ENCODE measurements at regions not wholly inside any gene's neighbourhood (a gene's known extent, or its start where the extent isn't known, plus 50 kb on each side); places are given as distances from the start of the nearest gene placed in this dataset.

GRCh38 chr20:60272790-60273189 lies 314.6 kb downstream of the CDH26 start:
- TF ChIP-seq, protein P1, sequence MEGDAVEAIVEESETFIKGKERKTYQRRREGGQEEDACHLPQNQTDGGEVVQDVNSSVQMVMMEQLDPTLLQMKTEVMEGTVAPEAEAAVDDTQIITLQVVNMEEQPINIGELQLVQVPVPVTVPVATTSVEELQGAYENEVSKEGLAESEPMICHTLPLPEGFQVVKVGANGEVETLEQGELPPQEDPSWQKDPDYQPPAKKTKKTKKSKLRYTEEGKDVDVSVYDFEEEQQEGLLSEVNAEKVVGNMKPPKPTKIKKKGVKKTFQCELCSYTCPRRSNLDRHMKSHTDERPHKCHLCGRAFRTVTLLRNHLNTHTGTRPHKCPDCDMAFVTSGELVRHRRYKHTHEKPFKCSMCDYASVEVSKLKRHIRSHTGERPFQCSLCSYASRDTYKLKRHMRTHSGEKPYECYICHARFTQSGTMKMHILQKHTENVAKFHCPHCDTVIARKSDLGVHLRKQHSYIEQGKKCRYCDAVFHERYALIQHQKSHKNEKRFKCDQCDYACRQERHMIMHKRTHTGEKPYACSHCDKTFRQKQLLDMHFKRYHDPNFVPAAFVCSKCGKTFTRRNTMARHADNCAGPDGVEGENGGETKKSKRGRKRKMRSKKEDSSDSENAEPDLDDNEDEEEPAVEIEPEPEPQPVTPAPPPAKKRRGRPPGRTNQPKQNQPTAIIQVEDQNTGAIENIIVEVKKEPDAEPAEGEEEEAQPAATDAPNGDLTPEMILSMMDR (conservative IDR thresholded peaks at IDR 0.05; ENCODE audit: low read depth, low read length) = no peak
- H3K4me3 ChIP-seq (ENCODE audit: low read depth, low read length) = no peak overlapping the region
- no peak for DNase-seq (ENCODE audit: low read depth)

DNA sequence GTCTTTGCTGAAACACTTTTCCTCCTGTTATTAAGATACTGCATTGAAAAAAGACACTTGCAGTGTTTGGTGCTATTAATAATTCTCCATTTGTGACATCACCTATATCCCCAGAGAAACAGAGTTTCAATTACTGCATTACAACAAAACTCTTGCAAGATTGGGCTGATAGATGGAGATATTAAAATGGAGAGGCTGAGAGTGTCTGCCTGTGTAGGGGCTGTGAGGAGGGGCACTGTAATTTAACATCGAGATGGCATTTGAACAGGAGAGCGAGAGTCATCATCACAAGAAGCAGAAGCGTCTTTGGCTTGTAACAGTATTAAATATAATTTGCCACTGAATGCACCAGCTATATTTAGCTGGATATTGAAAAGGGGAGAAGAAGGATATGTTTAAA lies 316.5 kb downstream of the CDH26 start:
- no peak for DNase-seq (ENCODE audit: low read depth)
- TF ChIP-seq, protein P1 (conservative IDR thresholded peaks at IDR 0.05; ENCODE audit: low read depth, low read length) = no peak
- H3K4me3 ChIP-seq (ENCODE audit: low read depth, low read length) = no peak overlapping the region

- no peak overlapping the region for H3K4me3 ChIP-seq (ENCODE audit: low read depth, low read length)
- DNase-seq (ENCODE audit: low read depth) = no peak
- TF ChIP-seq, protein P1 (conservative IDR thresholded peaks at IDR 0.05; ENCODE audit: low read depth, low read length) = no peak
Observed at GRCh38 chr20:60281295-60281694, 323.1 kb downstream of the CDH26 start.

DNA sequence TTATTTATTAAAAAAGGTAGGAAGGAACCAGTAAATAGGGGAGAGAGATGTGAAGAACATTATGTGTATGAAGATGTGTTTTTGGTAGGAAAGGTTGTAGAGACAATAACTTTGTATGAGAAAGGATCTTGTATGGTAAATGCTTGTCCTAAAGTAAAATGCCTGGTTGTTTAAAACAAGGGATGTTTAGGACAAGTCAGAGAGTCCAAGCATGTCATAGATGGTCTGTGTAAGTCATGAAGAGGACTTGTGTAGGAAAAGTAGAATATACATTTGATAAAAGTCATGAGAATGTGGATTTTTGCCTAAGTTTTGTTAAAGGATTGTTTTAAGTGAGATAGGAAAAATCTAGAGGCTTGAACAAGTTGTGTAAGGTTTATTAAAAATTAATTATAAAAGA lies 325.1 kb downstream of the CDH26 start:
- H3K4me3 ChIP-seq (ENCODE audit: low read depth, low read length) = no peak overlapping the region
- DNase-seq (ENCODE audit: low read depth) = no peak
- TF ChIP-seq, protein P1 (conservative IDR thresholded peaks at IDR 0.05; ENCODE audit: low read depth, low read length) = no peak

DNA sequence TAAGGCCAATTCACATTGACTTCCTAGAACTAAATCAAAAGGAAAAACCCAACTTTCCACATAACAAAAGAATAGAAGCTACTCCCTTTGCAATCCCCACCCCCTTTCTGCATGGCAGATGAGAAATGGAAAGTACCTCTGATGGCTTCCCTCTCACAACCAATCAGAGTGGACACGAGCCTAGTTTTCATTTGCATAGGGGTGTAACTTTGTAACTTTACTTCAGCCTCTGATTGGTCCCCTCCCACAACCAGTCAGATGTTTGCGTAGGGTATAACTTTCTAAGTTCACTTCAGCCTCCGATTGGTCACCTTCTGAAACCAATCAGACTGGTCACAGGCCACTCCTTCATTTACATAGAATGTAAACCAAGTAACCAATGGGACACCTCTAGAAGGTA lies 328.5 kb downstream of the CDH26 start:
- TF ChIP-seq, protein P1 (conservative IDR thresholded peaks at IDR 0.05; ENCODE audit: low read depth, low read length) = no peak
- DNase-seq (ENCODE audit: low read depth) = no peak

GRCh38 chr20:60288945-60289344 lies 330.7 kb downstream of the CDH26 start:
- TF ChIP-seq, protein P1 (conservative IDR thresholded peaks at IDR 0.05; ENCODE audit: low read depth, low read length) = no peak
- no peak for DNase-seq (ENCODE audit: low read depth)
- H3K4me3 ChIP-seq (ENCODE audit: low read depth, low read length) = no peak overlapping the region

More for the DNA sequence above, 328.5 kb downstream of the CDH26 start:
- H3K4me3 ChIP-seq (ENCODE audit: low read depth, low read length) = no peak overlapping the region

DNA sequence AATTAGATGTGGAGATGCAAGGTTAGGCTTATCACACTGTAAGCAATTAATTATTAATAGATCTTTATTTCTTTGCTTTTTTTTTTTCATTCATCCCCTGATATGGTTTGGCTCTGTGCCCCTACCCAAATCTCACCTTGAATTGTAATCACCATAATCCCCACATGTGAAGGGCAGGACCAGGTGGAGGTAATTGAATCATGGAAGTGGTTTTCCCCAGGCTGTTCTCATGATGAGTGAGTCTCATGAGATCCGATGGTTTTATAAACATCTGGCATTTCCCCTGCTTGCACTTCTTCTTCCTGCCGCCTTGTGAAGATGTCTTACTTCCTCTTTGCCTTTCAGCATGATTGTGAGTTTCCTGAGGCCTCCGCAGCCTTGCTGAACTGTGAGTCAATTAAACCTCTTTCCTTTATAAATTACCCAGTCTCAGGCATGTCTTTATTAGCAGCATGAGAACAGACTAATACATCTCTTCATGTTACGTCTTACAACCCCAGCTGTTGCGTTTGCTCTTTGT lies 333.8 kb downstream of the CDH26 start:
- DNase-seq (ENCODE audit: low read depth) = no peak
- no peak overlapping the region for H3K4me3 ChIP-seq (ENCODE audit: low read depth, low read length)
- TF ChIP-seq, protein P1 (conservative IDR thresholded peaks at IDR 0.05; ENCODE audit: low read depth, low read length) = no peak
